CD14-positive monocyte (primary cell): ENCODE measurements at regions not wholly inside any gene's neighbourhood (a gene's known extent, or its start where the extent isn't known, plus 50 kb on each side); places are given as distances from the start of the nearest gene placed in this dataset.
A peak's percentile ranks its signal among the peaks of the same experiment; 100 is the strongest.

Source experiments
- DNase-seq, 3 donors: peaks; one replicate each; pipeline ENCODE4 v3.0.0-alpha.2; 2011 to 2022
- H2AFZ ChIP-seq: 2 replicates; pipeline ENCODE4 v1.6.0; 2012; ENCODE audit warnings: mild to moderate bottlenecking, low read depth, low read length, inconsistent platforms; ENCODE audit not compliant: insufficient read depth, poor library complexity, severe bottlenecking
- H3K27ac ChIP-seq, 2 donors: 1 replicate in 1 of 2; 2 replicates in 1 of 2; pipeline ENCODE4 v1.5.1; 2012 to 2013; ENCODE audit warnings: low read length in 2 of 2, control low read depth in 1 of 2, inconsistent platforms in 1 of 2, low read depth in 1 of 2, mild to moderate bottlenecking in 1 of 2
- H3K27me3 ChIP-seq, 2 donors: one replicate each; pipeline versions ENCODE4 v1.6.0 to v1.6.1; 2011 to 2013; ENCODE audit warnings: low read length in 2 of 2; ENCODE audit not compliant: control insufficient read depth in 2 of 2, insufficient read depth in 2 of 2
- H3K36me3 ChIP-seq, 2 donors: replicated peaks in 1 of 2; 1 replicate in 1 of 2; 2 replicates in 1 of 2; pipeline versions ENCODE4 v1.5.1 to v1.6.1; 2012 to 2013; ENCODE audit warnings: low read length in 2 of 2, control low read depth in 1 of 2, inconsistent platforms in 1 of 2, mild to moderate bottlenecking in 1 of 2; ENCODE audit not compliant: insufficient read depth in 2 of 2, control insufficient read depth in 1 of 2
- H3K4me1 ChIP-seq, 2 donors: 1 replicate in 1 of 2; 2 replicates in 1 of 2; pipeline versions ENCODE4 v1.5.1 to v1.6.1; 2012 to 2013; ENCODE audit warnings: low read length in 2 of 2, control low read depth in 1 of 2, inconsistent platforms in 1 of 2, mild to moderate bottlenecking in 1 of 2, moderate library complexity in 1 of 2; ENCODE audit not compliant: insufficient read depth in 2 of 2, control insufficient read depth in 1 of 2
- H3K4me2 ChIP-seq: replicated peaks from 2 replicates; pipeline ENCODE3; 2012; ENCODE audit warnings: low read length, moderate library complexity, mild to moderate bottlenecking; ENCODE audit not compliant: poor library complexity, severe bottlenecking; ENCODE audit errors: extremely low read depth
- H3K4me3 ChIP-seq, 3 experiments: fragments of 200-600 bp in 1 of 3; sonication (generic) in 1 of 3; replicated peaks in 1 of 3; 1 replicate in 2 of 3; 2 replicates in 1 of 3; pipeline ENCODE4 v1.5.1; 2011 to 2013; ENCODE audit warnings: low read length in 3 of 3, mild to moderate bottlenecking in 3 of 3, control low read depth in 2 of 3, low read depth in 2 of 3, inconsistent platforms in 1 of 3, moderate library complexity in 1 of 3
- H3K79me2 ChIP-seq: 2 replicates; pipeline ENCODE4 v1.6.0; 2012; ENCODE audit warnings: mild to moderate bottlenecking, control low read depth, inconsistent platforms, low read length, moderate library complexity; ENCODE audit not compliant: insufficient read depth
- H3K9ac ChIP-seq: 2 replicates; pipeline ENCODE4 v1.6.0; 2017; ENCODE audit warnings: low read length, mild to moderate bottlenecking; ENCODE audit not compliant: insufficient read depth, poor library complexity, severe bottlenecking
- H3K9me3 ChIP-seq, 2 donors: replicated peaks in 1 of 2; 1 replicate in 1 of 2; 2 replicates in 1 of 2; pipeline versions ENCODE4 v1.5.1 to v1.6.1; 2012 to 2013; ENCODE audit warnings: low read length in 2 of 2, control low read depth in 1 of 2; ENCODE audit not compliant: control insufficient read depth in 1 of 2, insufficient read depth in 1 of 2
- H4K20me1 ChIP-seq: 2 replicates; pipeline ENCODE4 v1.6.0; 2012; ENCODE audit warnings: mild to moderate bottlenecking, low read length, control low read depth, moderate library complexity; ENCODE audit not compliant: insufficient read depth
- H3K27ac Mint-ChIP-seq, 7 donors: one replicate each; pipeline ENCODE4 v1.8.0; 2020; ENCODE audit warnings: mild to moderate bottlenecking in 7 of 7, mixed read lengths in 7 of 7, moderate library complexity in 6 of 7, inconsistent platforms in 2 of 7
- H3K27me3 Mint-ChIP-seq, 3 donors: one replicate each; pipeline ENCODE4 v1.8.0; 2021 to 2022; ENCODE audit warnings: low read depth in 3 of 3, mild to moderate bottlenecking in 3 of 3, mixed read lengths in 3 of 3, moderate library complexity in 3 of 3, inconsistent platforms in 1 of 3
- H3K36me3 Mint-ChIP-seq, 2 donors: one replicate each; pipeline ENCODE4 v1.8.0; 2020; ENCODE audit warnings: mixed read lengths in 2 of 2, inconsistent platforms in 1 of 2, mild to moderate bottlenecking in 1 of 2
- H3K4me1 Mint-ChIP-seq: one replicate; pipeline ENCODE4 v1.8.0; 2020; ENCODE audit warnings: mild to moderate bottlenecking, mixed read lengths
- H3K4me3 Mint-ChIP-seq, 2 donors: one replicate each; pipeline ENCODE4 v1.8.0; 2020; ENCODE audit warnings: mild to moderate bottlenecking in 2 of 2, mixed read lengths in 2 of 2, moderate library complexity in 1 of 2
- H3K9me3 Mint-ChIP-seq, 7 donors: one replicate each; pipeline ENCODE4 v1.8.0; 2020 to 2022; ENCODE audit warnings: mixed read lengths in 7 of 7, mild to moderate bottlenecking in 6 of 7, moderate library complexity in 6 of 7, inconsistent platforms in 2 of 7
- CTCF ChIP-seq: fragments of 200-600 bp; IDR thresholded peaks from one replicate; pipeline ENCODE4 v1.8.0; 2022; ENCODE audit warnings: antibody characterized with exemption, mild to moderate bottlenecking
- WGBS: methylation state at CpG from one replicate; pipeline ENCODE4 v1.1.5; 2013; ENCODE audit warnings: missing lambda C conversion rate; ENCODE audit not compliant: insufficient coverage; 5-methylcytosine and 5-hydroxymethylcytosine counted together
- intact Hi-C, 2 donors: fragments of 100-400 bp; cut with micrococcal nuclease; formaldehyde crosslinking; loops; one replicate each; pipeline versions ENCODE4 v1.15.0 to v1.15.1; 2023

- no peaks in the 10 kb centered on the region for H3K9me3 ChIP-seq
- no peak overlapping the region for H3K27ac Mint-ChIP-seq
- no peaks in the 10 kb centered on the region for H3K27me3 ChIP-seq
- H3K36me3 Mint-ChIP-seq, result no peaks in the 10 kb centered on the region
- H4K20me1 ChIP-seq, result no peaks in the 10 kb centered on the region
- no peak overlapping the region for H3K27ac ChIP-seq
- H3K9me3 Mint-ChIP-seq, result peaks cover 0 to 11% (median 7%) of the 10 kb centered on the region in 7 donors
- no peak overlapping the region for H3K4me3 ChIP-seq
- no peak overlapping the region for H2AFZ ChIP-seq
- H3K9ac ChIP-seq, result no peak overlapping the region
- DNase-seq, result peak in 1 of 3 donors; percentile 33
- H3K36me3 ChIP-seq, result no peaks in the 10 kb centered on the region
- intact Hi-C loops, result loop anchor here (10.0 kb wide), 2 partner anchors 46 to 126 kb away; no protein-coding TSS in a partner anchor
- H3K4me1 ChIP-seq, result peaks cover 16 to 26% of the 10 kb centered on the region in 2 donors
- no peak overlapping the region for H3K4me3 Mint-ChIP-seq
- WGBS, result 100% methylated on average over 1 of the region's 1 CpG
- no peak for TF ChIP-seq CTCF
- no peaks in the 10 kb centered on the region for H3K79me2 ChIP-seq
- no peak overlapping the region for H3K4me2 ChIP-seq
- peaks cover 29% of the 10 kb centered on the region for H3K4me1 Mint-ChIP-seq
- peaks cover 0 to 2% (median 0%) of the 10 kb centered on the region in 3 donors for H3K27me3 Mint-ChIP-seq
Observed at GRCh38 chr13:76790526-76790925, 95.7 kb downstream of the KCTD12 start.

- Histone ChIP-seq H3K4me2 (no peak overlapping the region), H2AFZ (no peak overlapping the region), H3K27ac (no peak overlapping the region), H3K9ac (no peak overlapping the region), H3K4me3 (no peak overlapping the region), H3K4me1 (peaks cover 3 to 6% of the 10 kb centered on the region in 2 donors), H3K79me2 (no peaks in the 10 kb centered on the region), H3K27me3 (no peaks in the 10 kb centered on the region), H3K9me3 (no peaks in the 10 kb centered on the region), H4K20me1 (no peaks in the 10 kb centered on the region), H3K36me3 (no peaks in the 10 kb centered on the region)
- Mint-ChIP-seq H3K36me3 (peaks cover 0 to 4% of the 10 kb centered on the region in 2 donors), H3K27me3 (peaks cover 0 to 1% (median under 1%) of the 10 kb centered on the region in 3 donors), H3K4me3 (no peak overlapping the region), H3K4me1 (peaks cover 14% of the 10 kb centered on the region), H3K9me3 (peaks cover 2 to 11% (median 7%) of the 10 kb centered on the region in 7 donors), H3K27ac (no peak overlapping the region)
- no peak for DNase-seq
- TF ChIP-seq CTCF, result no peak
- intact Hi-C loops, result no loop called here
- WGBS, result 100% methylated on average over 2 of the region's 3 CpGs
Observed at GRCh38 chr13:76783798-76784197, 102.4 kb downstream of the KCTD12 start.
